Activated T-cell treated with anti-CD3 and anti-CD28 coated beads for 4 hours (primary cell): ENCODE measurements at regions not wholly inside any gene's neighbourhood (a gene's known extent, or its start where the extent isn't known, plus 50 kb on each side); places are given as distances from the start of the nearest gene placed in this dataset.

ENCODE experiments used
- DNase-seq: peaks from one replicate; pipeline ENCODE4 v3.0.0-alpha.2; 2020

DNA sequence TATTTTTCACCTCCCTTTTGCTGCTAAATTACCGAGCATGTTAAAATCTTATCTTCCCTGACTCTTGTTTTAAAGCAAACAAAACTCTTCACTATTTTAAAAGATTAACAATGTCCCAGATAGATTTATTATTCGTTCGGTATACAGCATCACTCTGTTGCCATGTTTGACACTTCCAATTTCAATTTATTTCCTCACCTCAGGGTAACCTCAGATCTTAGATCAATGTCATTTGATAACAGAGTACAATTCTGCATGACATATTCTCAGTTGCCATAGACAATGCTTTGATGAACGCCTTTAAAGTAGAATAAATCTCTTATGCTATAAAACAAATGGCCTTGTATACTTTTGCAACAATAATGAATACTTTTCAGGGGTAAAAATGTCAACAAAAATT lies 1078.1 kb upstream of the IGFBP7 start:
- DNase-seq, result no peak

DNA sequence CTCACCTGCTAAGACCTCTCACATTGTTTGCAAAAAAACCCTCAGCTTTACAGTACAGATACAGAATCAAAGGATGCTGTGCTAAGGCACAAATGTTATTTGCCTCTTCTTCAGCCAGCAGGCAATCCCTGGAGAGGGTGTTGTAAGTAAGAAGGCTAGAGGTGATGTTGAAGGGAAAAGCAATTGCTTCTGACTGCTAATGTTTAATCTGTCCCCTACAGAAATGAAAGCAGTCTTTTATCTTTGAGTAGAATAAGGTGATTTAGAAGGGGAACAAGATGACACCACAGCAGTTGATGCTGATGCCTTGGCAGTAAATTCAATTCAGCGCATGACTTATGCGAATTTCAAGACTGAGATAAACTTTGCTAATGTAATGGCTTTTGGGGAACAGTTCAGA lies 1064.8 kb upstream of the IGFBP7 start:
- DNase-seq, result no peak

DNA sequence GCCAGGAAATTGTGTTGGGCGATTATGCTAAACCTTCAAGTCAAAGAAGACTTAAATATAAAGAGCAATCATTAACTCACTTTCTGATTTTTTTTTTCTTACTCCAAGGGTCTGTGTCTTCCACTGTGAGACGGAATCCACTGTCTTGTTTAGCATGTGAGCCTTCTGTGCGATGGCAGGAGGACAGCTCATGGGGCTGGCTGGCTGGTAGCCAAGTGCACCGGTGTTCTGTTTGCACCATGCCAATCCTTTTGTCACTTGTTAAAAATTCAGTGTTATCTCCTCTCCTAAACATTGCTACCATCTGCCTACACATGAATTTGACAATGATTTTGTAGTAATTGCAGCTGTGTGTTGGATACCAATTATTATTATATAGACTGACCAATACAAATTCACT lies 1056.3 kb upstream of the IGFBP7 start:
- no peak for DNase-seq

DNA sequence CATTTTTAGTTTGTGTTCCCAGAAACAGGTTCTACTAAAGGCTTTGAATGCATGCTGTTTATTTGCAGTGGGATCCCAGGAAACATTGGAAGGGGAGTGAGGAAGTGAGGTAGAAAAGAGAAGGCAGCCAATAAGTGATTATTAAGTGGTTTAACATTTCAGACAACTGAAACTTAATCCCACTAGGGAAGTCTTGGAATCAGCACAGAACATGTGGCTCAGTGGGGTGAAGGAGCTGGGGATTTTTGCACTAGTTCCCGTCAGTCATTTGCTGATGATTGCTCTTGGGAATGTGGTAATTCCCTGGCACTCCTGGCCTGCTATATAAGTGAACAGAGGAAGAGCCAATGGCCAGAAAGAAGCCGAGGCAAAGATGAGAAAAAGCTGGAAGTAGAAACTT lies 1053.0 kb upstream of the IGFBP7 start:
- DNase-seq, result no peak

DNA sequence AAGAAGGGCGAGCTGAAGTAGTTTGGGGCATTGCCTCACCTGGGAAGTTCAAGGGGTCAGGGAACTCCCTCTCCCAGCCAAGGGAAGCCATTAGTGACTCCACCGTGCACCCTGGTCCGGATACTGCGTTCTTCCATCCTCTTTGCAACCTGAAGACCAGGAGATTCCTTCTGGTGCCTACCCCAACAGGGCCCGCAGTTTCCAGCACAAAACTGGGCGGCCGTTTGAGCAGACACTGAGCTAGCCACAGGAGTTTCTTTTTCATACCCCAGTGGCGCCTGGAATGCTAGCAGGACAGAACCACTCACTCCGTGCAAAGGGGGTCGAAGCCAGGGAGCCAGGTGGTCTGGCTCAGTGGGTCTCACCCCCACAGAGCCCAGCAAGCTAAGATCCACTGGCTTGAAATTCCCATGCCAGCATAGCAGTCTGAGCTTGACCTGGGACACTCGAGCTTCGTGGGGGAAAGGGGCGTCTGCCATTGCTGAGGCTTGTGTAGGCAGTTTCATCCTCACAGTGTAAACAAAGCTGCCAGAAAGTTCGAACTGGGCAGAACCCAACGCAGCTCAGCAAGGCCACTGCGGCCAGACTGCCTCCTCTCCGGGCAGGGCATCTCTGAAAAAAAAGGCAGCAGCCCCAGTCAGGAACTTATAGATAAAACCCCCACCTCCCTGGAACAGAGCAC lies 1039.4 kb upstream of the IGFBP7 start:
- no peak for DNase-seq

DNA sequence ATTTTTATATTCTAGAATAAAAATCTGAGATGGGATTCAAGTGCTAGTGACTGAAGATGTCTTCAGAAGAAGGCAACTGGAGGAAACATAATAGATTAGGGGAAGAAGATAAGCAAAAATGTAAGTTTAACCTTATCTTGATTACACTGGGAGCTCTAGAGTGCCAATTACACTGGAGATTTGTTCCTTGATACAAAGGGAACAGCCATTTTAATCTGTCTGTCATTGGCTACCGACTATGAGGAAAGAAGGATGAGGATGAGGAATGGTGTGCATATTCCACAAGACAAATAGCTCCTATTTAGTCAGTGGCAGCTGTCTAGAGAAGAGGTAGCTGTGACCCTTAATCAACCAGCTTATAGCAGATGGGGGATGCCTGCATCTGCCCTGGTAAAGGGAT lies 1034.5 kb upstream of the IGFBP7 start:
- no peak for DNase-seq

DNA sequence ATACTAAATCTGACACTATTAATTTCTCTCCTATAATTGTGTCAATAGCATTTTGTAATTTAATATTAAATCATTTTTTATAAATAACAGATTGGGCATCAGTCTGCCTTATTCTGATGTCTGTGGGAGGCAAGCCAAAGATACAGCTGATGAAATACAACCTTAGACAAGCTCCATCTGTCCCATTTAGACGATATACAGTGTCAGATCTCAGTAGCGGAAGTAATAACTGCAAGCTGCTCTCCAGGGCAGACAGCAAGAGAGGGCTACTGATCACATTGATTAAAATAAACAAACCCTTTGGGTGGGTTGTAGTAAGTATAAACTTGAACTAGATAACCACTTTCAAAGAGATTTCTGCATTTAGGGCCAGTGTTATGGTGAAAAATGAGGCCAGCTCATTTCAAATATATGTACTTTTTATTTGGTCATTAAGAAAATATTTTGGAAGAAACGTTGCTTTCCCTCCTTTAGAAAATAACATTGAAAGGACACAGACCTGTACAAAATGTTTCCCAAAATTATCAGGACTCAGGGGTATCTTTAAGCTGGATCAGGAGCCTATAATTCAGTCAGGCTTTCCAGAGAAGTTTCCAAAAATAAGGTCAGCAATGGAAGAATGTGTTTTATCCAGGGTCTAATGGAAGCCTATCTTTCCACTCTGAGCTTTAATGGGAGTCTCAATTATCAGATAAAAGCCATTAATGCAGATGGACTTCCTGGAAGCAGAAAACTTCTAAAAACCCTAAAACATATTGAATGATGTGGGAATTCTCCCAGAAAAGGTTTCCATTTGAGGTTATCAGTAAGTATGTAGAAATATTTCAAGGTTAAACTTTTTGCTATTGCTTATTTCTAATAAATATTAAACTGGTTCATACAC lies 1028.8 kb upstream of the IGFBP7 start:
- DNase-seq, result no peak

DNA sequence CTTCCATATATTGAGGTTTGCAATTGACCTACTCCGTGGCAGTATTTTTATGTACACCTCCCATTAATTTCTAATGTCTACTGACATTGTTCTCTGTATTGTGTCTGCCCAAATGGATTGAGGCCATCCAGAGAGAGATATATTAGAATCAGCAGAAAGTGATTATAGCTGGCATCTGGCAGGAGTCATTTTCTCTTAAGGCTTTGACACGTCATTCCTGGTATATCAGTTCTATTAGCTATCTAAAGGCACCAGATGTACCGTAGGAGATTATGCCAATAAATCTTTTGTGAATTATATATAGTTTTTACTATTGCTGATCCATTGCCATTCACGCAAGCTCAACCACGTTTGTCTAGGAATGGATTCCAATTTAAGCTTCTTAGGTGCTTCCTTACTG lies 1026.4 kb upstream of the IGFBP7 start:
- no peak for DNase-seq

DNA sequence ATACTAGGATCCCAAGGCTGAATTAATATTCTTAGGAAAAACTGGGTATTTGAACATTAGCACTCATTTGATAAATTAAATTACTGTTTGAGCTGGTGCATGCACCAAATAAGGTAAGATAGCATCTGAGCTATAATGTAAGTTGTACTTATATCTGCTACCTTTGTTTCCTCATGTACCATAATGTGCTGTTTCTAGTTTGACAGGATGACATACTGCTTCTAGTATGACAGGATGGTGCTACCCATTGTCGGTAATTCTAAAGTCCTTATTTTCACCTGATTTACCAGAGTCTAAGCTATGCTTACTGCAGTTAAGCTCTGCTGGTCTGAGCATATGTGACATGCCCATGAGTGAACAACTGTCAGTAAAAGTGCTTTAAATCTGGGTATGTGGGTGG lies 1017.5 kb upstream of the IGFBP7 start:
- DNase-seq, result no peak

DNA sequence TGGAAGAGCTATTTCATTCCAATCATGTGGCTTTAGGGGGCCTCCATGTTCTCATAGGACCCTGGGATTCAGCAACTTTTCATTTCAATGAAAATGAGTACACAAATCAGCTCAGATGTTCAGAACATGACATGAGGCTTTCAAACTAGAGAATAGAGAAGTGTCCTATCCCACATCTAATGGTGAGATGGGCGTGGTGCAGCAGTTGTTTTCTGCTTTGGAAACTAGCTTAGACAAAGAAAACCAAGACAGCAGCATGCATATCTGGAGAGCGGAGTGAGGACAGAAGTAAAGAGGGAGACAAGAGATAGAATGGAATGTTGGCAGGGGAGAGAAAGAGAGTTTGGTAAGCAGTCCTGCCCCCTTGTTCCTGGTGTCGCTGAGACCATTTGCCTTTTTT lies 1009.1 kb upstream of the IGFBP7 start:
- DNase-seq, result no peak

DNA sequence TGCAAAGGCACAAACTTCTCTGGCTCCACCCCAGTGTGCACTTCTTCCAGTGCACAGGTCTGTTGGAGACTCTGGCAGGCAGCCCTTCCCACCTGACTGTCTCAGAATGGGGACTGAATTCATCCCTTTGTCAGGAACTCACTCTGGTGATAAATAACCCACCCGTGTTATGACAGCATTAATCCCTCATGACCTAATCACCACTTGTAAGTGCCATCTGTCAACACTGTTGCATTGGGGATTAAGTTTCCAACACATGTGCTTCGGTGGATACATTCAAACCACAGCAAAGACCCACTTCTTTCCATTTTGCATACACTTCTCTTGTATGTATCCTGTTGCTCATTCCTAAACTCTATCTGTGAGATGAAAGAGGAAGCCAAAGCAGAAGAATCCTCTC lies 1002.9 kb upstream of the IGFBP7 start:
- DNase-seq, result no peak

DNA sequence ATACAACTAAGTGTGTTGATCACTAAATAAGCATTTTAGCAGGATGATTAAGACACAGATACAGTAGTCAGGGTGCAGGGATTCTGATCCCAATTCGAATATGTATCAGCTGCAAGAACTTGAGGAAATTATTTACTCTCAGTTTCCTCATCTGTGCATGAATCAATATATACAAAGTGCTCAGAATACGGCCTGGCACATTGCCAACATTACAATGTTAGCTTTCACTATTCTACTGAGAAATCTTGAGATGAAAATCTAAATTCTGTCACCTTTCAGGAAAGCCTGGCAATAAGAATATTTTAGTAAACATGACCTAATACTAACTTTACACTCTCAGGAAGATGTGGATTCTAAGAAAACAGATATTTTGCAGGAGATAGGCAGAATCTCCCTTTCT lies 1001.6 kb upstream of the IGFBP7 start:
- DNase-seq, result no peak

DNA sequence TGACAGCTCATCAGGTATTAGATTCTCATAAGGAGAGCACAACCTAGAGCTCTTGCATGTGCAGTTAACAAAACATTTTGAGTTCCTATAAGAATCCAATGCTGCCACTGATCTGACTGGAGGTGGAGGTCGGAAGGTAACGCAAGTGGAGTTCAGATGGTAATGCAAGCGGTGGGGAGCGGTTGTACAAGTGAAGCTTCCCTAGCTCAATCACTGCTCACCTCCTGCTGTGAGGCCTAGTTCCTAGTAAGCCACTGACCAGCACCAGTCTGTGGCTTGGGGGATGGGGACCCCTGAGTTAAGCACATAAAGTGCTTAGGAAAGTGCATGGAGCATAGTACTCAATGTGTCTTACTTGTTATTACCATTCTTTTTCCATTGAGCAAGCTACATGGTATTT lies 983.2 kb upstream of the IGFBP7 start:
- no peak for DNase-seq

DNA sequence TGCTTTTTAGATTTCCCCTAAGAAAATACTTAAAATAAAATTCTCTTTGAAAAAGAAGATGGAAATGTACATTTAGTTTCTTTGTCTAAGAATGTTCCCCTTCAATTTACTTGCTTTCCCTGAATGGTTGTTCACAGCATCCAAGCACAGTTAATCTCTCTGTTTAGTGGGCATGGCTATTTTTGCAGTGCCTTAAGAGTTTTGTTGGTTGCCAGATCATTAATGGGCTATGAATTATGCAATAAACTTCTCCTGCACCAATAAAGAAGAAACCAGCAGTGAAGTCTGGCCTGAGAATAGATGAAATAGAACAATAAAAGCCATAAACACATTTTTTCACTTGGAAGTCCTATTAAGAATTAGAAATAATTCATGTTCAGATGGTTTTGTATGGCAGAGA lies 980.4 kb upstream of the IGFBP7 start:
- DNase-seq, result no peak

DNA sequence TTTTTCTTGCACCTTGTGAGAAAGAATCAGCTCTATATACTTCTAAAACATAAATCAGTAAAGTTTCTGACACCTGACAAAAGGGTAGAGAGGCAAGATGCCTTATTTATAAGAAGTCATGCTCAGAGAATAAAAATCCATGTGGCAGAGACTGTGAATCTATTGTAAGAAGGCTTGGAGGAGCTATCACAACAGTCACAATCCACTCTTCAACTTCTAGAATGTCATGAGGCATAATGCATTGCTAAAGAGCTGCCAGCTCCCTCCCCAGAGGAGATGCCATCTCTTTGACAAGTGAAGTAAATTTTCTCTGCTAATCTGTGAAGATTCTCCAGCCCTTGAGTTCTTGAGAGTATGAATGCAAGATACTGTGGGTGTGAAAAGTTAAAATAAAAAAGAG lies 971.2 kb upstream of the IGFBP7 start:
- no peak for DNase-seq

DNA sequence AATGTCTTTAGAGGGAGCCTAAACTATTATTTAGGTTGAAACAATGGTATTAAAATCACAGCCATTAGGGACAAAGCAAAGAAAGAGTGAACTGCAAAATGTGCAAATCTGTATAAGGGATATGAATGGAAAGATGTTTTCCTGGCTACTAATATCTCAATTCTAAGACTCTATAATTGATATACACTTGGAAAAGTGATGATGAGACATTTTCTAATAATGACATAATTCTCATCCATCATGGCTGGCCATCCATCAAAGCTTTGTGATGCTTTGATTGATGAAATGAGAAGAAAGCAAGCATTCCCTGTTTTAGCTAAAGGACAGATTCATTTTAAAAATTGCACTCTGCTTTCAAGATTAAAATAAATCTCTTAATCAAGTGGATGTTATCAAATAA lies 965.5 kb upstream of the IGFBP7 start:
- no peak for DNase-seq

DNA sequence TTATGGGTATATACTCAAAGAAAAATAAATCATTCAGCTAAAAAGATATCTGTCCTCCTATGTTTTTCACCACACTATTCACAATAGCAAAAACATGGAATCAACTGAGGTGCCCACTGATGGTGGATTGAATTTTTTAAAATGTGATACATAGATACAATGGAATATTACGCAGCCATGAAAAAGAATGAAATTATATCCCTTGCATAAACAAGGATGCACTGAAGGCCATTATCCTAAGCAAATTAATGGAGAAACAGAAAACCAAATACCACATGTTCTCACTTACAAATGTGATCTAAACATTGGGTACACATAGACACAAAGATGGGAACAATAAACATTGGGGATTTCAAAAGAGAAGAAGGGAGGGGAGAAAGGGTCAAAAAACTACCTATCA lies 964.2 kb upstream of the IGFBP7 start:
- no peak for DNase-seq

DNA sequence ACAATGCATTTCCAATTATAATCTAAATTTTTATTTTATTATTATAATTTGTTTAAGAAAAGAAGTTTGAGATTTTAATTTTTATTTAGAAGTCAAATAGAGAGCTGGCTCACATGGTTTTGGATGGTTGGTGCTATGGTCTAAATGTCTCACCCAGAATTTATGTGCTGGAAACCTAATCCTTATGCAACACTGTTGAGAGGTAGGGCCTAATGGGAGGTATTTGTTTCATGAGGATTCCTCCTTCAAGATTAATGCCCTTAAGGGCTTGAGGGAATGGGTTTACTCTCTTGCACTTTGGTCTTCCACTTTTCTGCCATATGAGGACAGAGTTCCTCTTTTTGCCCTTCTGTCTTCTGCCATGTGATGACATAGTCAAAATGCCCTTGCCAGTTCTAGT lies 960.5 kb upstream of the IGFBP7 start:
- DNase-seq, result no peak

DNA sequence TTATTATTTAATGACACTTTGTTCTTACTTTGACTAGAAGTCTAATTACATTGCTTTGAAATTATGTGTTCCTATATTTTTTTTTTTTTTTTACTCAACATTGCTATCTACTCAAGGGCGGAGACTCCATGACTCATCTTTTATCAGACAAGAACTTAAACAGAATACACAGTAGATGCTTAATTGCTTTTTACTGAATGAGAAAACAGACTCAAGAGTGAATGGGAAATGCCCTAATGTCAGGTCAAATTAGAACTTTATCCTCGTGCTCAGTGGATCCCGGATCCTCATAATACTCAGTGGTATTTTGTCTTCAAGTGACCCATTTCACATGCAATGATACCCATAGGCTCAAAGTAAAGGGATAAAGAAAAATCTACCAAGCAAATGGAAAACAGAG lies 954.5 kb upstream of the IGFBP7 start:
- DNase-seq, result no peak

DNA sequence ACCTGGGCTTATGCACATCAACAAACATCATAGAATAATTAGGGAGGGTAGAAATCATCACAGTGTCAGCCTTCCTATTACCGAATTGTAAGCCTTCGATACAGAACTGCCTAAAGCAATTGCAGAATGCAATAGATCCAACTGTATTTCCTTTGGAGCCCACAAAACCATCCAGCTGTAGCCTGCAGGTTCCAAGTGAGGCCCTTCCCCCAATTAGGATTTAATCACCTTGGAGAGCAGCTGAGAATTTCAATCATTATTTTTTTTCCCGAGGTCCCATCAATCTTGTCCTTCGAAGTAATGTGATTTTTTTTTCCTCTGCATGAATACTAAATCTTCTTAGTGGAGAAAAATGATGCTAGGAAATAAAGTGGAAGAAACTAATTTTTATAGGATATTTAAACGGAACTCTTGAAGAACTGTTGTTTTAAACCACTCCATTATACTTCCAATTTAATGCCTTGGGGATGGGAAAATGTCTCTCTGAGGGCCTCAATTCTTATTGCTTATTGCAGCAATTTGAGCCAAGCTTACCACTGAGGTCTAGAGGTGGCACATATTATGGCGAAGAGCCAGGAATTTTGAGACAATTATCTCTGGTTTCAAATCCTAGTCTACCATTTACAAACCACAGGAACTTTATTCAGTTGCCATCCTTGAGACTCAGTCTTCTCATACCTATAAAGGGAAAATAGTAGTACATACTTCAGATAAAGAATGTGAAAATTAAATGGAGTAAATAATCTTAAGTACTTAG lies 953.4 kb upstream of the IGFBP7 start:
- no peak for DNase-seq

DNA sequence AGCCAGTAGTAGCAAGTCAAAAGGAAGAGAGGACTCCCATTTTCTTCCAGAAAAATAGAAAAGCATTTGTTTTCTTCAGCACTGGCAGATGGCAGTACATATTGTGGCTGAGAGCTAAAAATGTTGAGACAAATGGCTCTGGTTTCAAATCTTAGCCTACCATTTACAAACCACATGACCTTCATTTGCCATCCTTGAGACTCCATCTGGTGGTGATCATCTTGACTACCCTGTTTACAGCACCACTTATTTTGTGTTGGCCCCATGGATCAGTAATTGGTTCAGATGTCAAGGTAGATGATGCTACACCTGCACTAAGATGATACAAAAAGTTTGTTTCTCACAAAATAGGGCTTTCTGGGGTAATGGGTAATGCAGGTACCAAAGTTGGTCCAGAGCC lies 951.8 kb upstream of the IGFBP7 start:
- no peak for DNase-seq

DNA sequence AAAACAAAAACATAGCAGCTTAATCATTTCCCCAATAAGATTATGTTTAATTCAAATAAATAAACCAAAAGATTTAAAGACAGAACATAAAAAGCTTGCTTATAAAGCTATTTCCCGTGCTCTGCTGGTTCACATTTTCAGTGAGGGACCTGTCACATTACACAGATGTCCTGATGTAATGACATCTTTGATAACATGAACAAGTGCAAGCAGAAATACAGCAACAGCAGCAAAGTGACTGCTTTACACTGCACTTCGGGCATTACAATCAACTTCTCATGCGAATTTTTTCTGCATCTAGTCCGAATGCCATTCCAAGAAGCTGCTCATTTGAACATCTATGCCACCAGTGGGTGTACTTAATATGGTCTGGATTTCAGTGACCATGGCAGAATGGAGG lies 940.3 kb upstream of the IGFBP7 start:
- no peak for DNase-seq

DNA sequence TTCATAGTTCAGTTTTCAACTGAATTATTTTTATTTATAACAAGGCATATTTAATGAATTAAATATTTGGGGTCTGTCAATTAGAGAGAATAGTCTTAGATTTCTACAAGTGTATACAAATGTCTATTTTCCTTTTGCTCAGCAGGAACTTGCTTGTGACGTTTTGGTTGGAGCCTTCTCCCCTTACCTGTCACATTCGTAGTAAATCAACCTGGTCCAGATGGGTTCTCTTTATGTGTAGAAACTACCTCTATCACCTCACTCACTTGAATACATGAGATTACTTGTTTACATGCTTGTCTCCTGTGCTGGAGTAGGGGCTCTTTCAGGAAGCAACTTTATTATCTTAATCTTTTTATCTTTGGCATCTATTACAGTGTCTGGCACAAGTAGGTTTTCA lies 938.3 kb upstream of the IGFBP7 start:
- no peak for DNase-seq

DNA sequence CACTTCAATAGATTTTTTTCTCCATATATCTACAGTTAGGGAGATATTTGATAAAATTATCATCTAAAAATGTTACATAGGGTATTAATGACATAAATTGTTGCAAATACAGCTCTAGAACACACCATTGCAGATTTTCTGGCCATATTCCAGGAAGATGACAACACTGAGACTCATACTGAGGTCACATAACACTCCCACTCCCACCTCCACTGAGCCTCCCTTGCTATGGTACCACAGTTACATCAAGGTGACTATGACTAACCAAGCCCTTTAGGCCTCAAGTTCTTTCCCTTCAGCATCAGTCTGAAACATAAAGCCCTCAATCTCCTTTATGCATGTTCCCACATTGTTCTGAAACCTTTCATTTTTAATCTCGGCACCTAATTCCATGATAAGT lies 932.0 kb upstream of the IGFBP7 start:
- DNase-seq, result no peak
